Gastrocnemius medialis (tissue), 4 donors: ENCODE measurements at regions not wholly inside any gene's neighbourhood (a gene's known extent, or its start where the extent isn't known, plus 50 kb on each side); places are given as distances from the start of the nearest gene placed in this dataset.

Source experiments
- POLR2A ChIP-seq, 2 donors: fragments of 450-650 bp; IDR thresholded peaks; one replicate each; pipeline ENCODE4 v1.6.1; 2017; ENCODE audit warnings: antibody characterized with exemption in 2 of 2, mild to moderate bottlenecking in 2 of 2, moderate library complexity in 2 of 2
- TF ChIP-seq, protein P1 (sequence below), 5 experiments: fragments of 450-650 bp in 3 of 5; fragments of 200-600 bp in 2 of 5; sonication (generic) in 2 of 5; IDR thresholded peaks in 4 of 5; conservative IDR thresholded peaks in 1 of 5; 1 replicate in 4 of 5; 2 replicates in 1 of 5; pipeline ENCODE4 v1.5.1; 2016 to 2019; ENCODE audit warnings: antibody characterized with exemption in 5 of 5, mild to moderate bottlenecking in 3 of 5, moderate library complexity in 3 of 5

GRCh38 chr5:143606043-143606752, 202.7 kb upstream of the NR3C1 start:
- TF ChIP-seq, protein P1, sequence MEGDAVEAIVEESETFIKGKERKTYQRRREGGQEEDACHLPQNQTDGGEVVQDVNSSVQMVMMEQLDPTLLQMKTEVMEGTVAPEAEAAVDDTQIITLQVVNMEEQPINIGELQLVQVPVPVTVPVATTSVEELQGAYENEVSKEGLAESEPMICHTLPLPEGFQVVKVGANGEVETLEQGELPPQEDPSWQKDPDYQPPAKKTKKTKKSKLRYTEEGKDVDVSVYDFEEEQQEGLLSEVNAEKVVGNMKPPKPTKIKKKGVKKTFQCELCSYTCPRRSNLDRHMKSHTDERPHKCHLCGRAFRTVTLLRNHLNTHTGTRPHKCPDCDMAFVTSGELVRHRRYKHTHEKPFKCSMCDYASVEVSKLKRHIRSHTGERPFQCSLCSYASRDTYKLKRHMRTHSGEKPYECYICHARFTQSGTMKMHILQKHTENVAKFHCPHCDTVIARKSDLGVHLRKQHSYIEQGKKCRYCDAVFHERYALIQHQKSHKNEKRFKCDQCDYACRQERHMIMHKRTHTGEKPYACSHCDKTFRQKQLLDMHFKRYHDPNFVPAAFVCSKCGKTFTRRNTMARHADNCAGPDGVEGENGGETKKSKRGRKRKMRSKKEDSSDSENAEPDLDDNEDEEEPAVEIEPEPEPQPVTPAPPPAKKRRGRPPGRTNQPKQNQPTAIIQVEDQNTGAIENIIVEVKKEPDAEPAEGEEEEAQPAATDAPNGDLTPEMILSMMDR (IDR thresholded peaks at IDR 0.05 in 4 of 5, conservative IDR thresholded peaks at IDR 0.05 in 1 of 5), result no peak
- no peak for TF ChIP-seq POLR2A (IDR thresholded peaks at IDR 0.05)
